ENCODE measurements at regions not wholly inside any gene's neighbourhood (a gene's known extent, or its start where the extent isn't known, plus 50 kb on each side); places are given as distances from the start of the nearest gene placed in this dataset.
"Not testable (repeated sequence)": the region's sequence is repeated elsewhere in the genome, so short reads cannot be mapped to it uniquely, and the experiment has no call there.

DNA sequence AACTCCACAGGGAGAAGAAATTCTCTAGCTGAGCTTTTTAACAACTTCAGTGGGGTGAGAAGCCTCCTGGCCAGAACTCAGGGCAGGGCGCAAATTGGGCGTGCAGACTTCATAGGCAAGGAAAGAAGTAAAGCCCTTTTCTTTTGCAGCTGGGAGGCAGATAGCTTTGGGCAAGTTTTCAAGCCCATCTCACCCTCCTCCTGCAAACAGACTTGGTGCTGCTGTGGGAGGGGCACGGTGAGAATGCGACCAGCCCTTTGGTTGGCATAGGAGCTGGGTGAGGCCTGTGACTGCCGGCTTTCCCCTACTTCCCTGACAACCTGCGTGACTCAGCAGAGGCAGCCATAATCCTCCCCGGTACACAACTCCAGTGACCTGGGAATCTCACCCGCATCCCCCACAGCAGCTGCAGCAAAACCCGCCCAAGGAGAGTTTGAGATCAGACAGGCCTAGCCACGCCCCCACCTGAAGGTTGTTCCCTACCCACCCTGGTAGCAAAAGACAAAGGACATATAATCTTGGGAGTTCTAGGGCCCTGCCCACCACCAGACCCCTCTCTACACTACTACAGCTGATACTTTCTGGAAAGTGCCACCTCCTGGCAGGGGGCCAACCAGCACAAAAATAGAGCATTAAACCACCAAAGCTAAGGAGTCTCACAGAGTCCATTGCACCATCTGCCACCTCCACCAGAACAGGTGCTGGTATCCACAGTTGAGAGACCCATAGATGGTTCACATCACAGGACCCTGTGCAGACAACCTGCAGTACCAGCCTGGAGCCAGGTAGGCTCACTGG, 195.5 kb upstream of the CCL2 start:
- DNase-seq = no peak
- Mint-ChIP-seq H3K4me3 (no peak overlapping the region), H3K9me3 (no peaks in the 10 kb centered on the region), H3K27me3 (peaks cover 23% of the 10 kb centered on the region), H3K4me1 (no peaks in the 10 kb centered on the region), H3K27ac (no peak overlapping the region), H3K36me3 (ENCODE audit: low read depth) (no peaks in the 10 kb centered on the region)
- ChIA-PET POLR2A (no interaction called here), CTCF (interaction anchor here (1.1 kb wide), 1 partner anchor 13 kb away, joined by 4 read pairs; no protein-coding TSS in a partner anchor)

DNA sequence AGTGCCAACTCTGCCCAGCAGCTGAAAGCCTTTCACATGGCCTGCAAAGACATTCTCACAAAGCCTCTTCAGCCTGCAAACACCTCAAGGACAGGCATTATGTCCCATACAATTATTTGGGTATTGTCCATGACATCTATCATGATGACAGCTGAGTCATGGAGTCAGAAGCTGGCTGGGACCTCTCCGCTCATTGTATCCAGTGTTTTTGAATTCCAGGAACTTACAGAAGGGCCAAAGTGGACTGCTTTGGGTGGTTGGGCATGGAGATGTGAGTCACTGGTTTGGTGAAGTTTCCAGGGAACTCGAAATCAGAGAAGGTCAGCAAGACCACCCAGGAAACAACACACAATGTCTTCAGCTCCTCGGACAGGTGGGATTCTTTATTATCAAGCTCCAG, 188.6 kb upstream of the CCL2 start:
- Mint-ChIP-seq H3K9me3 (no peaks in the 10 kb centered on the region), H3K4me3 (no peak overlapping the region), H3K4me1 (no peaks in the 10 kb centered on the region), H3K36me3 (ENCODE audit: low read depth) (no peaks in the 10 kb centered on the region), H3K27ac (no peak overlapping the region), H3K27me3 (peaks cover 9% of the 10 kb centered on the region)
- no peak for DNase-seq
- POLR2A ChIA-PET = no interaction called here
- CTCF ChIA-PET = no interaction called here

DNA sequence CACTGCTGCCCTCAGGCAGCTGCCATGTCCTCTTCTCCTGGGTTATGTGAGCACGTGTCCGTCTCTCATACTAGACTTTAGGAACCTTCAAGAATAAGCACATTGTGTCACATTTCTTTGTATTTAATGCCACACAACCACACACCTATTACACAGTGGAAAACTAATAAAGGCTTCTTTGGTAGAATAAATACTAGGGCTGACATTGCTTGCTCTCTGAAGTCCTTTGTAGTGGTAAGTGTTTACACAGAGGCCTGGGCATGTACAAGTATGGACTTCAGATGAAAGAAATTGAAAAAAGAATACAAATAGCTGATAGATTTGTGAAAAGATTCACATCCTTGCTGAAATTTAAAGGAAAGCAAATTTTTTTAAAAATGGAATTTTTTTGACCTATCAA, 188.1 kb upstream of the CCL2 start:
- Mint-ChIP-seq H3K36me3 (ENCODE audit: low read depth) (no peaks in the 10 kb centered on the region), H3K9me3 (no peaks in the 10 kb centered on the region), H3K27me3 (peaks cover 6% of the 10 kb centered on the region), H3K4me3 (no peak overlapping the region), H3K27ac (no peak overlapping the region), H3K4me1 (no peaks in the 10 kb centered on the region)
- DNase-seq = no peak
- ChIA-PET POLR2A (no interaction called here), CTCF (no interaction called here)

DNA sequence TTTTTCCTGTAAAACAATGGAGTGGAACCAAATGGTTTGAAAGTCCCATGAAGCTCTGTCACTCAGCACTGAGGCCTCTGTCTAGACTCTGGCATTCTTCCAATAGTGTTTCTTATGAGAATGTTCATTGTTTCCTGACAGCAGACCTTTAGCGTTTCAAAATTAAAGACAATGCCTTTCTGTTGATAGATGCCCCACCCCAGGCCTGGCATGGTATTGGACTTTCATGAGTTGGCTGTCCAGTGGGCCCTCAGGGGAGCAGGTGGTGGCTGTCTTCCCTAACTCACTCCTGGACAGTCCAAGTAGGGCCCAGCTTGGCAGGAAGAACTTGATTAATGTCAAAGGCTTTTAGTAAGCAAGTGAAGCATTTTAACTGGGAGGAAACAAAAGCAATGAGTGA, 186.5 kb upstream of the CCL2 start:
- H3K9me3 Mint-ChIP-seq = no peaks in the 10 kb centered on the region
- H3K36me3 Mint-ChIP-seq (ENCODE audit: low read depth) = no peaks in the 10 kb centered on the region
- H3K27ac Mint-ChIP-seq = no peak overlapping the region
- ChIA-PET CTCF (interaction anchor here (0.5 kb wide), 2 partner anchors 237 to 1094 kb away, joined by 3 to 4 read pairs; no protein-coding TSS in a partner anchor), POLR2A (no interaction called here)
- DNase-seq = no peak
- no peaks in the 10 kb centered on the region for H3K4me1 Mint-ChIP-seq
- no peaks in the 10 kb centered on the region for H3K27me3 Mint-ChIP-seq
- no peak overlapping the region for H3K4me3 Mint-ChIP-seq

DNA sequence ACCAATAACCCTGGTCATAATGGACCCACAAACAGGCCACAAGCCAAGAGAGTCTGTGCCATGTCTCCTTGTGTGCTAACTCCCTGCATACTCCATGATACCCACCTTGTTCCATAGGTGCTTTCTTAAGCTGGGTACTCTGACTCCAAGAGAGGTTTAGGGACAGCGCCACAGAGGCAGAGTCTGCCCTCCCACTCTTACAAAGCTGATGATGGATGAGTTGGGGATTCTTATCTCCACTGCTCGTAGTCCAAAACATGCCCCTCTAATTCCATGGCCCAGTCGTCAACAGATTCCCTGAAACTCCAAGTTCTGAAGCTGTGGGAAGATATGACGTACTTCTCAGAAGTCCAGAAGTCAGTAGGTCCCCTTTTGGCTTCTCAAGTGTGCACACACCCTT, 184.4 kb upstream of the CCL2 start:
- no peaks in the 10 kb centered on the region for H3K36me3 Mint-ChIP-seq (ENCODE audit: low read depth)
- no peaks in the 10 kb centered on the region for H3K4me1 Mint-ChIP-seq
- H3K9me3 Mint-ChIP-seq = no peaks in the 10 kb centered on the region
- no peak overlapping the region for H3K4me3 Mint-ChIP-seq
- no peaks in the 10 kb centered on the region for H3K27me3 Mint-ChIP-seq
- ChIA-PET POLR2A (no interaction called here), CTCF (no interaction called here)
- no peak for DNase-seq
- H3K27ac Mint-ChIP-seq = no peak overlapping the region

DNA sequence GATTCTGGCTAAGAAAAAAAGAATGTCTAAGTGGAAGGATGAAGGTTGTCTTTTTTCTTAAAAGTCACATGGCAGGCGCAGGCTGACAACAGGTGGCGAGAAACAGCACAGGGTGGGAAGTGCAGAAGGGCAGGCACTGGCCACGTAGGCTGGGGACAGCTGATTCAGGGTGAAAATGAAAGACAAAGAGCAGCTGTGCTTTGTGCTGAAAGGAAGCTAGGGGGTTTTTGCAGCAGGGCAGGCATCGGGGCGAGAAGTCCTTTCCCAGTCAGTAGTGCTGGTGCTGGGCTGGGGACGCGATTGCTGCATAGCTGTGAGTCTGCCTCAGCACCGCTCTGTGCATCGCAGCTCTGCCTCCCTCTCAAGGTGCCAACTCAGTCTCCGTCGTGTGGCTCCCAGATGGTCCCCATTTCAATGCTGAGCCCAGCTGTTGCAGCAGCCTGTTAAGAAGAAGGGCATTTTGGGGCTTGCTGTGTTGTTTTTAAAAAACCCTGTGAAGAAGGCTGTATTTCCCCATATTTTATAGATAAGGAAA, 183.1 kb upstream of the CCL2 start:
- CTCF ChIA-PET = no interaction called here
- no peak overlapping the region for H3K4me3 Mint-ChIP-seq

DNA sequence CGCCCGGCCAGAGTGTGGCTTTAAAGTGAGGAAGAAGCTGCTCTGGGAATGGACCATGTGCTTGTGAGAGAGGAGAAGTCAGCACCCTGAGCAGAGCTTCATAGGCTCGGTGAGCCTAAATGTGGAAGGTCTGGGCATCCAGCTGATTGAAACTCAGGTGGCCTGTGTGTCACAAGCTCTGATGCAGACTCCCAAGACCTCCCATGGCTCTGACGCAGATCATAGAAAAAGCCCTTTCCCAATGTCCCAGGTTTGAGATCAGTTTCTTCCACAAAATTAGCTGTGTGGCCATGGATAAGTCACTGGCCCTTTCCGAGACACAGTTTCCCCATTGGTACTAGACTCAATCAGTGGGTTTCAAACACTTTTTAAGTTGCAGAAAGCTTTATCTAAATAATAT, 180.0 kb upstream of the CCL2 start:
- Mint-ChIP-seq H3K36me3 (ENCODE audit: low read depth) (no peaks in the 10 kb centered on the region), H3K9me3 (no peaks in the 10 kb centered on the region), H3K27ac (no peak overlapping the region), H3K27me3 (peaks cover 2% of the 10 kb centered on the region), H3K4me3 (no peak overlapping the region), H3K4me1 (no peaks in the 10 kb centered on the region)
- DNase-seq = no peak
- ChIA-PET CTCF (no interaction called here), POLR2A (no interaction called here)

More for the DNA sequence above, 183.1 kb upstream of the CCL2 start:
- POLR2A ChIA-PET = no interaction called here
- Mint-ChIP-seq H3K27me3 (peaks cover 2% of the 10 kb centered on the region), H3K27ac (no peak overlapping the region), H3K4me1 (no peaks in the 10 kb centered on the region), H3K36me3 (ENCODE audit: low read depth) (no peaks in the 10 kb centered on the region), H3K9me3 (no peaks in the 10 kb centered on the region)
- DNase-seq = no peak

DNA sequence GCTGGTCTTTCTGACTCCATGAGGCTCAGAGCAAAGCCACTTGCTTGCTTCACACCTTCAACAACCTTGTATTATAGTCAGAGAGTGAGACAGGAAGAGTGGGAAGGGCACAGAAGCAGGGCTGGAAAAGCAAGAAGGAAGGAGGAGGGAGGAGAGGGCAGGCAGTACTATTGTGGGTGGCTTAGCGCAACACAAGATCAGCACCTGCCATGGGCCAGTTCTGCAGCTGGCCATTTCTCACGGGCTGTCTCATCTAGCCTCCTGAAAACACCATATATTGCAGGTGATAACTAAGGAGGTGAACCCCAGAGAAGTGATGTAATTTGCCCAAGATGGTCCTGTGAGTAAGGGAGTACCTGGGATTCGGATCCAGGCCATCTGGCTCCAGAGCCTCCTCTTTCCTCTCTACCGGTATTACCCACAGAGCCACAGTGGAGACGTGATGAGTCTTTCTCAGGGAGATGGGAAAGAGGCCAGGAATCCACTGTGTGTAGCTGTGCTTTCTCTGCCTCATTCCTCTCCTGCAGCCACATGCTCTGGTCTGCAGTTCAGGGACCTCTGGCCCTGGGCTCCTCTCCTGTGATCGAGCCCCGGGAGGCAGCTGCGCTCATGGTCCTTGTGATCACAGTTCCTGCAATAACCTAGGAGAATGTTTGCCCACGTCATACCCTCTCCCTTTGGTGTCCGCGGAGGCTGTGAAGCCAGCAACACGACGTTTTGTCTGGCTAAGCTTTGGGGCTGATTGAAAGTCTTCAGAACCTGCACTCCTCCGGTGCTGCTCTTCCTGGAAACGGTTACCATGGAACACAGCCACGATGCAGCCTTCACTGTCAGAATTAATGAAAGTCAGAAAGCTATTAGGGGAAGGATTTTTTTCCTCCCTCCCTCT, 178.1 kb upstream of the CCL2 start:
- H3K4me3 Mint-ChIP-seq = no peak overlapping the region
- H3K4me1 Mint-ChIP-seq = no peaks in the 10 kb centered on the region
- no peaks in the 10 kb centered on the region for H3K9me3 Mint-ChIP-seq
- no peak for DNase-seq
- ChIA-PET CTCF (no interaction called here), POLR2A (no interaction called here)
- peaks cover 4% of the 10 kb centered on the region for H3K27me3 Mint-ChIP-seq
- H3K27ac Mint-ChIP-seq = no peak overlapping the region
- no peaks in the 10 kb centered on the region for H3K36me3 Mint-ChIP-seq (ENCODE audit: low read depth)

DNA sequence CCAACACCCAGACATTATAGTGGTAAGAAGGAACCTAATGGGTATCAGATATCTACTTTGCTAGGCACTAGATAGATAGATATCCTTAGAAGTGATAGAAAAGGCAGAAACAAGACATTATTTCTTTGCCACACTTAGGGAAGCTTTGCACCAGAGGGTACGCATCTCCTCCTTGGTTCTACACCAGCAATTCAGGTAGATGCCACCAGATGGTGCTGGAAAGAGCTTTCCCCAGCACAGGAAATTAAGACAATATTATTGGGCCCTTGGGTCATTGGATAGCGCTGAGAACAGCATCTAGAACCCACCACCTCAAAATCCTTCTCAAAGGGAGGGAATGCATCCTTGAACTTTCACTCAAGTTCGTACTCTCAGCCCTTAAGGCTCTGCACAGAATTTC, 173.8 kb upstream of the CCL2 start:
- no peaks in the 10 kb centered on the region for H3K4me1 Mint-ChIP-seq
- H3K4me3 Mint-ChIP-seq = no peak overlapping the region
- DNase-seq = no peak
- H3K36me3 Mint-ChIP-seq (ENCODE audit: low read depth) = no peaks in the 10 kb centered on the region
- POLR2A ChIA-PET = no interaction called here
- CTCF ChIA-PET = no interaction called here
- H3K9me3 Mint-ChIP-seq = no peaks in the 10 kb centered on the region
- no peak overlapping the region for H3K27ac Mint-ChIP-seq
- H3K27me3 Mint-ChIP-seq = peaks cover 4% of the 10 kb centered on the region

DNA sequence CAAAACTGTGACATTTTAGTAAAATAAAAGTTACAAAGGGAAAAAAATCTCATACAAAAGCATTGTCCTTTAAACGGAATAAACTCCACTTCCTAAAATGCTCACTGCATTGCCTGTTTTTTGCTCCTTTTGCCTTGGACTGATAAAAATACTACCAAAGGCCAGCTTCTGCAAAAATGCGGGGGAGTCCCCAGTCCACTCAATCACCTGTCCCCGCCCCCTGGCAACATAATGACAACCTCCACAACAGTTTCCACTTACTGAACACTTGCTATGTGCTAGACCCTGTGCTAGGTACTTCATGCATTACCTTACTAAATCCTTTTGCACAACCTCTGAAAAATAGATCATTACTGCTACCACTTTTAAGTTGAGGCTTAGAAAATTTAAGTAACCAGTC, 172.7 kb upstream of the CCL2 start:
- CTCF ChIA-PET = no interaction called here
- no peaks in the 10 kb centered on the region for H3K9me3 Mint-ChIP-seq

DNA sequence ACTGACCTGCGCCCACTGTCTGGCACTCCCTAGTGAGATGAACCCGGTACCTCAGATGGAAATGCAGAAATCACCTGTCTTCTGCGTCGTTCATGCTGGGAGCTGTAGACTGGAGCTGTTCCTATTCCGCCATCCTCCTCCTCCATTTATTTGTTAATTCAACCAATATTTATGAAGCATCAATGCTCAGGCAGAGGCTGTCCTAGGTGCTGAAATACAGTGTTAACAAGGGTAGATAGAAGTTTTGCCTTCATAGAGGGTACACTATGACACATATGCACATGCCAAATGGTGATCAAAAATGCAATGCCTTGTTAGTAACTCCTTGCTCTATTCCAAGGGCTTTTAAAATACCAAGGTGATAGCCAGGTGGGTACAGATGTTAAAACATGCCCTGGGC, 166.0 kb upstream of the CCL2 start:
- POLR2A ChIA-PET = not testable (repeated sequence)

More for the DNA sequence above, 172.7 kb upstream of the CCL2 start:
- H3K27ac Mint-ChIP-seq = no peak overlapping the region
- H3K27me3 Mint-ChIP-seq = peaks cover 3% of the 10 kb centered on the region
- no peaks in the 10 kb centered on the region for H3K4me1 Mint-ChIP-seq
- DNase-seq = no peak
- H3K4me3 Mint-ChIP-seq = no peak overlapping the region
- POLR2A ChIA-PET = no interaction called here
- H3K36me3 Mint-ChIP-seq (ENCODE audit: low read depth) = no peaks in the 10 kb centered on the region

DNA sequence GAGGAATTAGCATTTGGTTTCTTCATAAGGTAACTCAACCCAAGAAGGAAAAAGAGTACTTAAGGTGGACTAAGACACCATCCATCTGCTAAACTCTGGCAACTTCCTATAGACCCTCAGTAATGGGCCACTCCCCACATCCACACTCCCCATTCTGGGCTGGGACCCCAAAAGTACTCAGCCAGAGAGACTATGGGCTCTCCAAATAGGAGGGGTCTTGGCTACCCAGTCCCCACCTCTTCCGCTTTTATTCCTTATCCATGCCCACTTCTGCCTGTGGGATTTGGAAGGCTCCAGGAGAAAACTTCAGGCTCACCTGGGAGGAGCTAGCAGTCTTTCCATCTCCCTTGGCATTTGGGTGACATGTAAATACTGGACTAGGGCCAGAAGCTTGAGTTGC, 164.5 kb upstream of the CCL2 start:
- POLR2A ChIA-PET = no interaction called here
- CTCF ChIA-PET = no interaction called here
- Mint-ChIP-seq H3K9me3 (peaks cover 2% of the 10 kb centered on the region), H3K27ac (no peak overlapping the region), H3K36me3 (ENCODE audit: low read depth) (no peaks in the 10 kb centered on the region), H3K4me1 (no peaks in the 10 kb centered on the region), H3K27me3 (no peaks in the 10 kb centered on the region), H3K4me3 (no peak overlapping the region)
- DNase-seq = no peak

More for the DNA sequence above, 166.0 kb upstream of the CCL2 start:
- CTCF ChIA-PET; DNase-seq; H3K4me3 Mint-ChIP-seq; H3K9me3 Mint-ChIP-seq; H3K36me3 Mint-ChIP-seq (ENCODE audit: low read depth); H3K27ac Mint-ChIP-seq; H3K4me1 Mint-ChIP-seq; H3K27me3 Mint-ChIP-seq: not testable (repeated sequence)

DNA sequence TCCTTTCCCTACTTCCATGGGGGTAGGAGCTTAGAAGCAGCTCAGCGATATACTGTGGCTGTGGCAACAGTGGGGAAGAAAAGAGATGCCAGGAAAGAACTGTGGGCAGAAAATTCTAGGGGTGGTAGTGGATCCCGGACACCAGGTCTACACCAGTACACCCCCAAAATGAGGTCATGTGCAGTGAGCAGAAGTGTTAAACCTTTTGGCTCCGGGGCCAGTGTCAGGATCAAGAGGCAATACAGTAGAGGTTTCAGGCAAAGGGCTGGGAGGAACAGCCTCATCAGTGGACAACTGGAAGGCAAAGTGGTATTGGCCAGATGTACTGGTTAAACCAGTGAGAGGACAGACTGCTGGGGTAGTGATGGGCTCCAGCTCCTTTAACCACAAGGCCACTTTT, 163.1 kb upstream of the CCL2 start:
- Mint-ChIP-seq H3K4me1 (no peaks in the 10 kb centered on the region), H3K27me3 (peaks cover 2% of the 10 kb centered on the region), H3K4me3 (no peak overlapping the region), H3K36me3 (ENCODE audit: low read depth) (no peaks in the 10 kb centered on the region), H3K9me3 (peaks cover 2% of the 10 kb centered on the region), H3K27ac (no peak overlapping the region)
- CTCF ChIA-PET = no interaction called here
- POLR2A ChIA-PET = no interaction called here
- DNase-seq = no peak

Data from activated CD4-positive, alpha-beta T cell treated with anti-CD3 and anti-CD28 coated beads, Interleukin-2, amount 10 ng/mL, durations not matched to agents 7 days and 5 days (primary cell).